ENCODE measurements at regions not wholly inside any gene's neighbourhood (a gene's known extent, or its start where the extent isn't known, plus 50 kb on each side); places are given as distances from the start of the nearest gene placed in this dataset.

DNA sequence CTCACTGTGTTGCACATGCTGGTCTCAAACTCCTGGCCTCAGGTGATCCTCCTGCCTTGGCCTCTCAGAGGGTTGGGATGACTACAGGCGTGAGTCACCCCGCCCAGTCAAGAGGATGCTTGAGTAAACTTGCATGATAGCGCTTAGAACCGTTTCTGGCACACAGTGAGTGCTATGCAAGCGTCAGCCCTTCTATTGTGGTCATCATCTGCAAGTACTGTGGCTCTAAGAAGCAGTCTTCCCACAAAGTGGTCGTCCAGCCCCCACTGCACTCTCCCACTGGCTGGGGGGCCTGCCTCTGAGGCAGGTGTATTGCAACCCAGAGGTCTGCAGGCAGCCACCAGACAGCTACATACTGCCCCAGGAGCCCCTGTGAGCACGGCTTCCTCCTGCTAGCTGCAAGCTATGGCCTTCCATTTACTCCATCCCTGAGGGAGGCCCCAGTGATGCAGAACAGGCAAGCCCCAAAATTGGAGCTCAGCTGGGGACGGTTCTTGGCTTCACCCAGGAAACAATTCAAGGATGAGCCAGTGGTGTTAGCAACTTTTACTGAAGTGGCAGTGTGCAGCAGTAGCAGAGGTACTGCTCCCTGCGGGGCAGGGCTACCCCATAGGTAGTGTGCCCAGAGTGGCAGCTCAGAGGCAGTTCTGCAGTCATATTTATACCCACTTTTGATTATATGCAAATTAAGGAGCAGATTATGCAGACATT is 95.4 kb downstream of the LSM3 start:
- no peak overlapping the region for H3K4me3 ChIP-seq (ENCODE audit: low read length)
- WGBS (ENCODE audit: insufficient coverage), result 61% methylated on average over 6 of the region's 9 CpGs
- no peak for DNase-seq
- peaks cover 24% of the 10 kb centered on the region for H3K27me3 ChIP-seq (ENCODE audit: control insufficient read depth, insufficient read depth, low read length)
- H3K9me3 ChIP-seq (replicated peaks; ENCODE audit: control insufficient read depth, low read depth, low read length), result no peaks in the 10 kb centered on the region
- H3K36me3 ChIP-seq (ENCODE audit: control insufficient read depth, insufficient read depth, low read length), result no peaks in the 10 kb centered on the region
- peaks cover 8% of the 10 kb centered on the region for H3K4me1 ChIP-seq (ENCODE audit: control insufficient read depth, insufficient read depth, low read length)
- H3K27ac ChIP-seq (ENCODE audit: low read length), result no peak overlapping the region

DNA sequence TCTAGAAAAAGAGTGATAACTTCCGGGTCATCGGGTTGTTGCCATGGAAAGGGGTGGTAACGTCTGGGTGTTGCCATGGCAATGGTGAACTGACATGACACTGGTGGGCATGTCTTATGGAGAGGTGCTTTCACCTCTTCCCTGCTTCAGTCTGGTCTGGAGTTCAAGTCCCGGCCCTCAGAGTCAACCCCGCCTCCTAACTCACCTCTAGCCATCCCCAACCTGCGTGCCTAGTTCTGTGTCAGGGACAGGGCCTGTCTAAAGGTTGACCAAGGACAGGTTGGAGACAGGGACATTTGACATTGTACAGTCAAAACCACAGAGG is 96.0 kb downstream of the LSM3 start:
- H3K36me3 ChIP-seq (ENCODE audit: control insufficient read depth, insufficient read depth, low read length), result no peaks in the 10 kb centered on the region
- no peak overlapping the region for H3K4me3 ChIP-seq (ENCODE audit: low read length)
- H3K27ac ChIP-seq (ENCODE audit: low read length), result no peak overlapping the region
- peaks cover 28% of the 10 kb centered on the region for H3K27me3 ChIP-seq (ENCODE audit: control insufficient read depth, insufficient read depth, low read length)
- H3K4me1 ChIP-seq (ENCODE audit: control insufficient read depth, insufficient read depth, low read length), result peaks cover 8% of the 10 kb centered on the region
- WGBS (ENCODE audit: insufficient coverage), result 72% methylated on average over 3 of the region's 6 CpGs
- H3K9me3 ChIP-seq (replicated peaks; ENCODE audit: control insufficient read depth, low read depth, low read length), result no peaks in the 10 kb centered on the region
- no peak for DNase-seq

DNA sequence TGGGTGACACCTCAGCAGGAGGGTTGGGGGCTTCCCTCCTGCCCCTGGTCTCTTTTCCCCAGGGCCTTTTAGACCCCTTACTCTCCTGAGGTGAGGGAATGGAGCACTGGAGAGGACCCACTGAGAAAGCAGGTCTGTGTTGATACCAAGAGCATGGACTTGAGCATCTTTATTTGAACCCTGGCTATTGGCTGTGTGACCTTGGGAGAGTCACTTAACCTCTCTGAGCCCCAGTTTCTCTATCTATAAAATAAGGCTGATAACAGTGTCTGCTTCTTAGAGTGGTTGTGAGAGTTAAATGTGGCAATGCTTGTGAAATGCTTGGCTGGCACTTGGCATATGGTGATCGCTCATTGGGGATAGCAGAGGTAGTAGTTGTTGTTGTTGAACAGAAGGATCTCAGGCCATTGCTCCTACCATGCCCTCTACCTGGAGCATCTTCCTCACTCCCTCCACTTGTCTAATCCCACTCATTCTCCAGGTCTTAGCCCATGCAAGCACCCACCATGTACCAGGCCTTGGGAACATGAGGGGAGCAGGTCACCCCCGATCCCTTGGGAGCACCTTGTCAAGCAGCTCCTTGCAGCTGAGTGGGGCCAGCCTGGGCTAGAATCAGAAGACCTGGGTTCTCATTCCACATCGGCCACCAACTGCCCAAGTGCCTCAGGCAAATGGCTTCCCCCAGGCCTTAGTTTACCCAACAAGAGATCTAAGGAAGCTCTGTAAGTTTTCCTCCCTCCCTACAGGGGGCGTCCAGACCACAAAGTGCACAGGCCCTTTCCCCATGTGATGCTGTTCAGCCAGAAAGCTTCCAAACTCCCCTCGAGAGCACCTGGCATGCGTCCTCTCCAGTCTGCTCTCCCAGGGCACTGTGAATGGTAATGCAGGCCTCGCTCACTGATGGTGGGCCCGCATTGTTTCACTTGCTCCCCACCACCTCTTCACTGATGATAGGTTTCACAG is 96.7 kb downstream of the LSM3 start:
- Histone ChIP-seq H3K4me3 (ENCODE audit: low read length) (no peak overlapping the region), H3K9me3 (replicated peaks; ENCODE audit: control insufficient read depth, low read depth, low read length) (no peaks in the 10 kb centered on the region), H3K27me3 (ENCODE audit: control insufficient read depth, insufficient read depth, low read length) (peaks cover 31% of the 10 kb centered on the region), H3K36me3 (ENCODE audit: control insufficient read depth, insufficient read depth, low read length) (no peaks in the 10 kb centered on the region), H3K27ac (ENCODE audit: low read length) (no peak overlapping the region), H3K4me1 (ENCODE audit: control insufficient read depth, insufficient read depth, low read length) (peaks cover 8% of the 10 kb centered on the region)
- DNase-seq, result no peak
- WGBS (ENCODE audit: insufficient coverage), result 53% methylated on average over 3 of the region's 8 CpGs

DNA sequence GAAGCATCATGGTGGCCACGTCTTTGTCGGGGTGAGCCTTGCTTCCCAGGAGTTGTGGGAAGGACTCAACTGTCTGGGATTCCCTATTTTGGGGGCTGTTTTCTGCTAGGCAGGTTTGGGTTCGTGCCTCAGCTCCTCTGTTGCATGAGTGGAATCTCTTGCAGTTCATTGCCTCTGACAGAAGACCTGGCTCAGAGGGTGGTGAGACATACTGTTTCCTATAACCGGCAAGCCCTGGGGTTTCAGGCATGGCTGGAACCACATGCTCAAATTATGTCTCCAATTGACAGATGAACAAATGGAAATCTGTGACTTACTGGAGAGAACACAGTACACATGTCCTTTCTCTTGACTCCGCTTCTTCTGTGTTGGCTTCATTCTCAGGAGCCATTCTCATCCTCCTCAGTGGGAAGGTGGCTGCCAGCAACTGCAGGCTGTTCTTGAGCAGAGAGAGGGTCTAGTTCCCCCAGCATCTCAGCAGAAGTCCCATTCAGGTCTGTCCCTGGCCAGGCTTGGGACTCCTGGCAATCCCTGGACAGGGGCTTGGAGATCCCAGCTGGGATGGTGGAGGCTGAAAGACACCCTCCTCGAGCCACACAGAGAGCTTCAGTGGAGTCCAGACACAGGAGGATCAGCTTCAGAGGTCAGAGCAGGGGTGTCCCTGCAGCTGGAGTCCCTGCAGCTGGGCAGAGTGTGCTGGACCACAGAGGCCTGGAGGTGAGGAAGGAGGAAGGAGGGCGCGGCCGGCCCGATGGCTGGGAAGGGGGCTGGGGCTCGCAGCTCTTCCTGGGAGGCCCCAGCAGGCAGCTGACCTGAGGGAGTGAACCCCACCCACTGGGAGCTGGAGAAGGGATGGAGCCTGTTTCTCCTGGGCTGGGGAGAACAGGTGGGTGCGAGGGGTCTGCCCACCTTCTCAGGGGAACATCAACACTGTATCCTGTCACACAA is 97.6 kb downstream of the LSM3 start:
- H3K4me1 ChIP-seq (ENCODE audit: control insufficient read depth, insufficient read depth, low read length), result peaks cover 8% of the 10 kb centered on the region
- peak; percentile 30 for DNase-seq
- peaks cover 29% of the 10 kb centered on the region for H3K27me3 ChIP-seq (ENCODE audit: control insufficient read depth, insufficient read depth, low read length)
- H3K27ac ChIP-seq (ENCODE audit: low read length), result no peak overlapping the region
- H3K9me3 ChIP-seq (replicated peaks; ENCODE audit: control insufficient read depth, low read depth, low read length), result no peaks in the 10 kb centered on the region
- H3K36me3 ChIP-seq (ENCODE audit: control insufficient read depth, insufficient read depth, low read length), result no peaks in the 10 kb centered on the region
- WGBS (ENCODE audit: insufficient coverage), result 77% methylated on average over 7 of the region's 12 CpGs
- no peak overlapping the region for H3K4me3 ChIP-seq (ENCODE audit: low read length)

DNA sequence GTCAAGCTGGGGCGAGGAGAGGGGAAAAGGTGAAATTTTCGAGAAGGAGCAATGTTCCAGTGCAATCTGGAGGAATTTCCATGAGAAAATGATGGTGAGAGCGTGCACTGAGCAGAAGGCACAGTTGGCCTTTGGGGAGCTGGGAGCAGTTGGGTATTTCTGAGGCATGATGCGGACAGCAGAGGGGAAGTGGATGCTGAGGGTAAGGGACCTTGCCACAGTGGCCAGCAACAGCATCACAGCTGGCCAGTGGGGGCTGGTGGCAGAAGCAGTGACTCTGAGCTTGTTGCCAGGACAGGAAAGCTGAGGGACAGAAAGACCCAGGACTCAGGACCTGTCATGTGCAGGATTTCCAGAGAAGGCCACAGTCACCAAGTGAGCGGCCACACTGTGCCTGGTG is 98.9 kb downstream of the LSM3 start:
- Histone ChIP-seq H3K36me3 (ENCODE audit: control insufficient read depth, insufficient read depth, low read length) (no peaks in the 10 kb centered on the region), H3K9me3 (replicated peaks; ENCODE audit: control insufficient read depth, low read depth, low read length) (no peaks in the 10 kb centered on the region), H3K4me3 (ENCODE audit: low read length) (no peak overlapping the region), H3K4me1 (ENCODE audit: control insufficient read depth, insufficient read depth, low read length) (peaks cover 8% of the 10 kb centered on the region), H3K27ac (ENCODE audit: low read length) (no peak overlapping the region), H3K27me3 (ENCODE audit: control insufficient read depth, insufficient read depth, low read length) (peaks cover 29% of the 10 kb centered on the region)
- 86% methylated on average over 5 of the region's 5 CpGs for WGBS (ENCODE audit: insufficient coverage)
- DNase-seq, result no peak

DNA sequence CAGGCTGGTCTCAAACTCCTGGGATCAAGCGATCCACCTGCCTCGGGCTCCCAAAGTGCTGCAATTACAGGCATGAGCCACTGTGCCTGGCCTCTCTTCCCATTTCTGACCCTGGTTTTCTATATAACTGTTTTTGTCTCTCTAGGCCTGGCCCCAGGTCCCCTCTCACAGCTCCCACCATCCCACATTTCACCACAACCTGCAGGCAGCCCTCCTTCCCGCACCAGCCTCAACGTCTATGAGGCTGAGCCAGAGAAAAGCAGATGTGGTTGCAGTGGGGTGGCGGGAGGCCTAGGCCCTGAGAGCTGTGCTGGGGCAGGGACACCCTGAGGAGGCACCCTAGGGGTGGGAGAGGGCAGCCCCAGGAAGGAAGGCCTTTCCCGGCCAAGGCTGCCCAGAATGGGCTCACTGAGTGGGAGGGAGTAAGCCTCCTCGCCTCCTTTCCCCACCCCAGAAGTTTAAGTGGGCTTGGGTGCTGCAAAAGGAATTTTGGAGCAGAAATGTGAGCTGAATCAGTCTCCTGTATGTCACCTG is 99.7 kb downstream of the LSM3 start:
- Histone ChIP-seq H3K9me3 (replicated peaks; ENCODE audit: control insufficient read depth, low read depth, low read length) (no peaks in the 10 kb centered on the region), H3K27ac (ENCODE audit: low read length) (no peak overlapping the region), H3K36me3 (ENCODE audit: control insufficient read depth, insufficient read depth, low read length) (no peaks in the 10 kb centered on the region), H3K4me3 (ENCODE audit: low read length) (no peak overlapping the region), H3K4me1 (ENCODE audit: control insufficient read depth, insufficient read depth, low read length) (peaks cover 8% of the 10 kb centered on the region), H3K27me3 (ENCODE audit: control insufficient read depth, insufficient read depth, low read length) (peaks cover 30% of the 10 kb centered on the region)
- 73% methylated on average over 2 of the region's 7 CpGs for WGBS (ENCODE audit: insufficient coverage)
- DNase-seq, result no peak

DNA sequence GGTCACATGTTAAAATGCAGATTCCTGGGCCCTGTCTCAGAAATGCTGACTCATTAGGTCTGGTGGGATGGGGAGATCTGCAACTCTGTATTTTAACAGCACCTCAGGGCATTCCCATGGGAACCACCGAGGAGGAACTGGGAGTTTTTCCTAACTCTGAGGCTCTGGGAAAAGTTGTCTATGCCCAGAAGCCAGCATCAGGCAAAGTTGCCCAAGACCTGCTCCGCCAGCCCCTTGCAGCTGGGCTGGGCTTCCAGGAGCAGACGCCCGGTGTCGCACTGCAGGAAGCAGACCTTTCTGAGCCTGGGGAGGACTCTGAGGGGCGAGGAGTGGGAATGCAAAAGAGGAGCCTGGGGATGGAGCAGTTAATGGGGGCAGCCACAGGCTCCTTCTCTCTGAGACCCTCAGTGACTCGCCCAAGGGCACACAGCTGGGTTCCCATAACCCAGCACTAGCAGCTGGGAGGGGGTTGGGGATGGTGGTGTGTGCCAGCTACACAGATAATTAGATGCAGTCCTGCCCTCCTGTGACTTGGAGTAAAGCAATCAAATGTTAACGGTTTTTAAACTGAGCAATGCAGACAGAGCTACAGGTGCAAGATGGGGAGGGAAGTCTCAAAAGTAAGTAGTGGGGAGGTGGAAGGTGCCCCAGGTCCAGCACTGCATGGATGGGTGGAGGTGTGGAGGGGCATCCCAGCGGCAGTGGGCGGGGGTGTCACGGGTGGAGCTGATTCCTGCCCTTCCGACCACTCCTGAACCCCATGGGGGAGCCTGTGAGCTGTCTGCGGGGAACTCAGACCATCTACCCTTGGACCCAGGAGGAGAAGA is 100.4 kb downstream of the LSM3 start:
- Histone ChIP-seq H3K27me3 (ENCODE audit: control insufficient read depth, insufficient read depth, low read length) (peaks cover 30% of the 10 kb centered on the region), H3K36me3 (ENCODE audit: control insufficient read depth, insufficient read depth, low read length) (no peaks in the 10 kb centered on the region), H3K27ac (ENCODE audit: low read length) (no peak overlapping the region), H3K4me1 (ENCODE audit: control insufficient read depth, insufficient read depth, low read length) (peaks cover 8% of the 10 kb centered on the region), H3K4me3 (ENCODE audit: low read length) (no peak overlapping the region), H3K9me3 (replicated peaks; ENCODE audit: control insufficient read depth, low read depth, low read length) (no peaks in the 10 kb centered on the region)
- WGBS (ENCODE audit: insufficient coverage), result 35% methylated on average over 9 of the region's 13 CpGs
- DNase-seq, result no peak

DNA sequence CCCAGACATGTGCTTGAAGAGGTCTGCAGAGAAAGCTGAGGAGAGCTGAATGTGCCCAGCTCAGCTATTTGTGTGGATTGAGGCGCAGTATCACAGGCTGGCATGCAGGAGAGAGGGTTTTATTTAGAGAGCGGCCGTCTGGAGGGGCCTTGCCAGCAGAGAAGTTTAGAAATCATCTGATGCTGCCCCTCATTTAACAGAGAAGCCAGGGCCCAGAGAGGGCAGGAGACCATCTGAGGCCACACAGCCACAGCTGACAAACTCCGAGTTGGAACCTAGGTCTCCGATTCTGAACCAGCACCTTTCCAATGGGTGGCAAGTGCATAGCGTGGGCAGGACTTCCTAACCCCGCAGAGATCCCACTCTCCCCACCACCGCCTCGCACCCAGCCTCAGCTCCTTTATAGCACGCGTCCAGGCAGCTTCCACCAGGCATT is 101.0 kb downstream of the LSM3 start:
- DNase-seq, result no peak
- Histone ChIP-seq H3K36me3 (ENCODE audit: control insufficient read depth, insufficient read depth, low read length) (no peaks in the 10 kb centered on the region), H3K9me3 (replicated peaks; ENCODE audit: control insufficient read depth, low read depth, low read length) (no peaks in the 10 kb centered on the region), H3K4me3 (ENCODE audit: low read length) (no peak overlapping the region), H3K27me3 (ENCODE audit: control insufficient read depth, insufficient read depth, low read length) (peaks cover 29% of the 10 kb centered on the region), H3K4me1 (ENCODE audit: control insufficient read depth, insufficient read depth, low read length) (peaks cover 8% of the 10 kb centered on the region), H3K27ac (ENCODE audit: low read length) (no peak overlapping the region)
- WGBS (ENCODE audit: insufficient coverage), result 80% methylated on average over 11 of the region's 11 CpGs

DNA sequence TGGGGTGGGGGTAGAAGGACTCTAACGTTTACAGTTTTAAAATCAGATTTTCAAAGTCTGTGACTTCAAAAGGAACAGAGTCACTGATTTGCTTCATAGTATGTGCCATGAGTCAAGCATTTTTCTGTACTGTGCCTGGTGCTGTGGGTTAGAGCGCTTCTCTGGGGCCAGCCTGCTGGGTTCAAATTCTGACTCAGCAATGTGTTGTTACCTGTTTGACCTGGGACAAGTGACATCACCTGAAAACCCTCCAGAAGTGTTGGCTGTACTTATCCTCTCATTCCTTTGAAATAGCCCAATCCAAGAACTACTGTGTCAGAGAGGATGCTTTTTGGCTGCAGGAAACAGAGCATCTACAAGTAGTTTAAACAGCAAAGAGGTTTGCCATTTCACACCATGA is 101.7 kb downstream of the LSM3 start:
- peaks cover 29% of the 10 kb centered on the region for H3K27me3 ChIP-seq (ENCODE audit: control insufficient read depth, insufficient read depth, low read length)
- no peak overlapping the region for H3K4me3 ChIP-seq (ENCODE audit: low read length)
- 57% methylated on average over 2 of the region's 2 CpGs for WGBS (ENCODE audit: insufficient coverage)
- no peaks in the 10 kb centered on the region for H3K36me3 ChIP-seq (ENCODE audit: control insufficient read depth, insufficient read depth, low read length)
- no peak for DNase-seq
- peaks cover 14% of the 10 kb centered on the region for H3K4me1 ChIP-seq (ENCODE audit: control insufficient read depth, insufficient read depth, low read length)
- no peaks in the 10 kb centered on the region for H3K9me3 ChIP-seq (replicated peaks; ENCODE audit: control insufficient read depth, low read depth, low read length)
- H3K27ac ChIP-seq (ENCODE audit: low read length), result no peak overlapping the region
